Fibroblast of skin of back (primary cell): ENCODE measurements at regions not wholly inside any gene's neighbourhood (a gene's known extent, or its start where the extent isn't known, plus 50 kb on each side); places are given as distances from the start of the nearest gene placed in this dataset.
A peak's percentile ranks its signal among the peaks of the same experiment; 100 is the strongest.
"Not testable (repeated sequence)": the region's sequence is repeated elsewhere in the genome, so short reads cannot be mapped to it uniquely, and the experiment has no call there.

Experiments used
- DNase-seq: peaks from one replicate; pipeline ENCODE4 v3.0.0-alpha.2; 2013

- no peak for DNase-seq
Observed at GRCh38 chr14:54256156-54256555, 140.7 kb upstream of the CDKN3 start.

GRCh38 chr14:54257424-54257823 lies 139.4 kb upstream of the CDKN3 start:
- DNase-seq, result no peak

- DNase-seq, result no peak
Observed at GRCh38 chr14:54258382-54258781, 138.4 kb upstream of the CDKN3 start.

- DNase-seq, result no peak
Observed at GRCh38 chr14:54259821-54260220, 137.0 kb upstream of the CDKN3 start.

- DNase-seq, result no peak
Observed at GRCh38 chr14:54261283-54261682, 135.5 kb upstream of the CDKN3 start.

- not testable (repeated sequence) for DNase-seq
Observed at GRCh38 chr14:54266616-54267015, 130.2 kb upstream of the CDKN3 start.

GRCh38 chr14:54267172-54267571 lies 129.6 kb upstream of the CDKN3 start:
- no peak for DNase-seq

- no peak for DNase-seq
Observed at GRCh38 chr14:54275997-54276725, 120.6 kb upstream of the CDKN3 start.

GRCh38 chr14:54278087-54278486 lies 118.7 kb upstream of the CDKN3 start:
- peak; percentile 13 for DNase-seq

- DNase-seq, result no peak
Observed at GRCh38 chr14:54278665-54279295, 118.0 kb upstream of the CDKN3 start.

GRCh38 chr14:54282849-54283248 lies 114.0 kb upstream of the CDKN3 start:
- DNase-seq, result no peak

- DNase-seq, result no peak
Observed at GRCh38 chr14:54285030-54285429, 111.8 kb upstream of the CDKN3 start.

- DNase-seq, result peak; percentile 60
Observed at GRCh38 chr14:54291491-54292191, 105.2 kb upstream of the CDKN3 start.

GRCh38 chr14:54294802-54295201 lies 102.0 kb upstream of the CDKN3 start:
- DNase-seq, result no peak

GRCh38 chr14:54299410-54300363 lies 97.1 kb upstream of the CDKN3 start:
- DNase-seq, result no peak

GRCh38 chr14:54300881-54301280 lies 95.9 kb upstream of the CDKN3 start:
- DNase-seq, result no peak

- no peak for DNase-seq
Observed at GRCh38 chr14:54301359-54301758, 95.4 kb upstream of the CDKN3 start.

- no peak for DNase-seq
Observed at GRCh38 chr14:54306806-54307205, 90.0 kb upstream of the CDKN3 start.

- DNase-seq, result no peak
Observed at GRCh38 chr14:54309615-54310014, 87.2 kb upstream of the CDKN3 start.

- no peak for DNase-seq
Observed at GRCh38 chr14:54310151-54310850, 86.5 kb upstream of the CDKN3 start.

GRCh38 chr14:54310851-54311228 lies 86.0 kb upstream of the CDKN3 start:
- no peak for DNase-seq
